Endodermal cell (in vitro differentiated cells): ENCODE measurements at regions not wholly inside any gene's neighbourhood (a gene's known extent, or its start where the extent isn't known, plus 50 kb on each side); places are given as distances from the start of the nearest gene placed in this dataset.

Experiments
- DNase-seq: peaks from one replicate; pipeline ENCODE4 v3.0.0-alpha.2; 2017
- H3K27ac ChIP-seq: 2 replicates; pipeline ENCODE4 v1.5.1; 2013; ENCODE audit warnings: mild to moderate bottlenecking, low read depth, low read length, moderate library complexity
- H3K27me3 ChIP-seq: 2 replicates; pipeline ENCODE4 v1.6.1; 2013; ENCODE audit warnings: mild to moderate bottlenecking, low read length, moderate library complexity; ENCODE audit not compliant: insufficient read depth, control insufficient read depth, poor library complexity, severe bottlenecking
- H3K36me3 ChIP-seq: 2 replicates; pipeline ENCODE4 v1.7.0; 2013; ENCODE audit warnings: mild to moderate bottlenecking, low read length, moderate library complexity; ENCODE audit not compliant: control insufficient read depth, insufficient read depth
- H3K4me1 ChIP-seq: one replicate; pipeline ENCODE4 v1.7.0; 2013; ENCODE audit warnings: low read length; ENCODE audit not compliant: control insufficient read depth, insufficient read depth
- H3K4me3 ChIP-seq: 2 replicates; pipeline ENCODE4 v1.5.1; 2013; ENCODE audit warnings: mild to moderate bottlenecking, low read length, moderate library complexity
- H3K9ac ChIP-seq: 2 replicates; pipeline ENCODE4 v1.6.1; 2013; ENCODE audit warnings: mild to moderate bottlenecking, low read length, moderate library complexity; ENCODE audit not compliant: poor library complexity, severe bottlenecking; ENCODE audit errors: extremely low read depth
- H3K9me3 ChIP-seq: 2 replicates; pipeline ENCODE4 v1.6.1; 2013; ENCODE audit warnings: mild to moderate bottlenecking, low read length, moderate library complexity; ENCODE audit not compliant: control insufficient read depth
- H3K27ac Mint-ChIP-seq: 2 replicates; pipeline ENCODE4 v1.8.0; 2020; ENCODE audit warnings: mixed read lengths
- H3K27me3 Mint-ChIP-seq: 2 replicates; pipeline ENCODE4 v1.8.0; 2021; ENCODE audit warnings: mild to moderate bottlenecking, mixed read lengths; ENCODE audit not compliant: insufficient read depth
- H3K36me3 Mint-ChIP-seq: 2 replicates; pipeline ENCODE4 v1.8.0; 2020; ENCODE audit warnings: low read depth, mixed read lengths
- H3K4me1 Mint-ChIP-seq: 2 replicates; pipeline ENCODE4 v1.8.0; 2020; ENCODE audit warnings: mixed read lengths
- H3K4me3 Mint-ChIP-seq: 2 replicates; pipeline ENCODE4 v1.8.0; 2020; ENCODE audit warnings: mild to moderate bottlenecking, moderate library complexity, mixed read lengths
- H3K9me3 Mint-ChIP-seq: 2 replicates; pipeline ENCODE4 v1.8.0; 2020; ENCODE audit warnings: mild to moderate bottlenecking, mixed read lengths
- CTCF ChIP-seq: fragments of 200-600 bp; sonication (generic); conservative IDR thresholded peaks from 2 replicates; pipeline ENCODE4 v1.5.0; 2021; ENCODE audit warnings: antibody characterized with exemption, mild to moderate bottlenecking
- WGBS, 2 experiments: methylation state at CpG; one replicate each; pipeline versions ENCODE4 v1.1.5 to v1.1.7; 2013; ENCODE audit warnings: missing lambda C conversion rate in 2 of 2, mixed read lengths in 1 of 2; ENCODE audit not compliant: insufficient coverage in 1 of 2, insufficient read length in 1 of 2; 5-methylcytosine and 5-hydroxymethylcytosine counted together

DNA sequence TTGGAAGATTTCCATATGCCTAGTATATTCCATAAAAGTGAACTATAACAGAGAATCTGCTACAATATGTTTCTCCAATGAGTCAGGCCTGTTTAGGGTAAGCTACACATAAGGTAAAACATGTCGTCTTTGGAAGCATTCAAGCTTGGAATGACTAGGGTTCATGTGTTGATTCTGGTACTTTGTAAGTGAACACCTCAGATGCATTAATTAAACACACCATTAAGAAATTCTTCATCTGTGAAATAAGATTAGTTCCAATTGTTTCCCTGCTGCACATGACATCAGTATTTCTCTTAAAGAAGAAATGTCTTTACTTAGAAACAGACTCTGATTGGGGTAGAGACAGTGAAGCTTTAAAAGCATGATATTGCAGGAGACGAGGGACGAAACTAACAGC lies 461.1 kb upstream of the NXPH2 start:
- no peaks in the 10 kb centered on the region for H3K9me3 Mint-ChIP-seq
- H3K36me3 Mint-ChIP-seq = no peaks in the 10 kb centered on the region
- DNase-seq = no peak
- H3K4me3 Mint-ChIP-seq = no peak overlapping the region
- no peaks in the 10 kb centered on the region for H3K4me1 ChIP-seq
- H3K27me3 ChIP-seq = no peaks in the 10 kb centered on the region
- no peak overlapping the region for H3K9ac ChIP-seq
- H3K27me3 Mint-ChIP-seq = no peaks in the 10 kb centered on the region
- no peak overlapping the region for H3K27ac ChIP-seq
- WGBS, 2 experiments = 93 to 100% methylated on average over 2 to 3 of the region's 3 CpGs
- no peaks in the 10 kb centered on the region for H3K36me3 ChIP-seq
- no peak overlapping the region for H3K4me3 ChIP-seq
- H3K4me1 Mint-ChIP-seq = peaks cover 2% of the 10 kb centered on the region
- no peak overlapping the region for H3K27ac Mint-ChIP-seq
- TF ChIP-seq CTCF = no peak
- H3K9me3 ChIP-seq = peaks cover 4% of the 10 kb centered on the region

GRCh38 chr2:139237023-139237422 lies 456.8 kb upstream of the NXPH2 start:
- 89 to 91% methylated on average over 3 of the region's 3 CpGs for WGBS, 2 experiments

DNA sequence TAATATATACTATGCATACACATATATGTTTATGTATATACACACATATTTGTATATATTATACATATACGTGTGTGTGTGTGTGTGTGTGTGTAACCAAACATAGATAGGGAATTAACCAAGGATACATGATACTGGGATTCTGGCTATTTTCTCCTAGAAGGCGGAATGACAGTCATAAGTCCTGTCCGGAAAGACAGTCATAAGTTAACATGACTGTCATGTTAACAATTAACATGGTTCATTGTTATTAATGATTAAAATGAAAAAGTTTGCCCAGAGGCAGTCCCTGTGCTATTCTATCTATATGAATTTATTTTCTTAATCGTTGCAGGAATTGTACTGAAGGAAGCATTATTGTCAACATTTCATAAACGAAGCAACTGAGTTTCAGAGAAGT lies 450.7 kb upstream of the NXPH2 start:
- H3K9ac ChIP-seq = no peak overlapping the region
- H3K4me3 ChIP-seq = no peak overlapping the region
- H3K27ac ChIP-seq = no peak overlapping the region
- no peak for DNase-seq
- Mint-ChIP-seq H3K4me3 (no peak overlapping the region), H3K9me3 (no peaks in the 10 kb centered on the region), H3K36me3 (no peaks in the 10 kb centered on the region), H3K27ac (no peak overlapping the region), H3K27me3 (no peaks in the 10 kb centered on the region), H3K4me1 (no peaks in the 10 kb centered on the region)
- H3K36me3 ChIP-seq = no peaks in the 10 kb centered on the region
- no peak for TF ChIP-seq CTCF
- WGBS, 2 experiments = 90 to 93% methylated on average over 2 to 4 of the region's 5 CpGs
- H3K9me3 ChIP-seq = no peaks in the 10 kb centered on the region
- H3K4me1 ChIP-seq = no peaks in the 10 kb centered on the region
- H3K27me3 ChIP-seq = no peaks in the 10 kb centered on the region

More at GRCh38 chr2:139237023-139237422, 456.8 kb upstream of the NXPH2 start:
- Mint-ChIP-seq H3K27me3 (no peaks in the 10 kb centered on the region), H3K36me3 (no peaks in the 10 kb centered on the region), H3K27ac (no peak overlapping the region), H3K4me1 (peaks cover 2% of the 10 kb centered on the region), H3K4me3 (no peak overlapping the region), H3K9me3 (no peaks in the 10 kb centered on the region)
- Histone ChIP-seq H3K4me1 (no peaks in the 10 kb centered on the region), H3K27ac (no peak overlapping the region), H3K9me3 (peaks cover 4% of the 10 kb centered on the region), H3K36me3 (no peaks in the 10 kb centered on the region), H3K27me3 (no peaks in the 10 kb centered on the region), H3K4me3 (no peak overlapping the region), H3K9ac (no peak overlapping the region)
- TF ChIP-seq CTCF = no peak
- no peak for DNase-seq
